GM12873 (cell line): ENCODE measurements at regions not wholly inside any gene's neighbourhood (a gene's known extent, or its start where the extent isn't known, plus 50 kb on each side); places are given as distances from the start of the nearest gene placed in this dataset.

Experiments used
- TF ChIP-seq, protein P1 (sequence below): IDR thresholded peaks from 2 replicates; pipeline ENCODE4 v1.5.1; 2012; ENCODE audit warnings: low read depth, mild to moderate bottlenecking, moderate library complexity, low read length, control low read depth; ENCODE audit not compliant: insufficient read depth; ENCODE audit errors: missing control alignments

DNA sequence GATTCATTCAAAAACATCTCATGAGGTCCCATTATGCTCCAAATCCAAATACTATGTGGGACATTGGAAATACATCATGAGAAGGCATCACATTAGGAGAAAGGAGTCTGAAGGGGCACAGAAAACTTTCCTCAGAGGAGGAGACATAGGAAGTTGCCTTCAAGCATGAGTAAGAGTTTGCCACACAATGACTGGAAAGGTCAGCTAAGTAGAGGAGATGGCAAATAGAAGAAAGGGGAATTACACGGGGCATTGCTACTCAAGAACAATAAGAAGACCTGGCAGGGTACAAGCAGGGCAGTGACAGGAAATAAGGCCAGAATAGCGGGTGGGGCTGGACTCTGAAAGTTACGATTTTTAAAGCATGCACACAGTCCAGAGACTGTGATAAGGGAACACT is 231.6 kb downstream of the SPRY2 start:
- TF ChIP-seq, protein P1, sequence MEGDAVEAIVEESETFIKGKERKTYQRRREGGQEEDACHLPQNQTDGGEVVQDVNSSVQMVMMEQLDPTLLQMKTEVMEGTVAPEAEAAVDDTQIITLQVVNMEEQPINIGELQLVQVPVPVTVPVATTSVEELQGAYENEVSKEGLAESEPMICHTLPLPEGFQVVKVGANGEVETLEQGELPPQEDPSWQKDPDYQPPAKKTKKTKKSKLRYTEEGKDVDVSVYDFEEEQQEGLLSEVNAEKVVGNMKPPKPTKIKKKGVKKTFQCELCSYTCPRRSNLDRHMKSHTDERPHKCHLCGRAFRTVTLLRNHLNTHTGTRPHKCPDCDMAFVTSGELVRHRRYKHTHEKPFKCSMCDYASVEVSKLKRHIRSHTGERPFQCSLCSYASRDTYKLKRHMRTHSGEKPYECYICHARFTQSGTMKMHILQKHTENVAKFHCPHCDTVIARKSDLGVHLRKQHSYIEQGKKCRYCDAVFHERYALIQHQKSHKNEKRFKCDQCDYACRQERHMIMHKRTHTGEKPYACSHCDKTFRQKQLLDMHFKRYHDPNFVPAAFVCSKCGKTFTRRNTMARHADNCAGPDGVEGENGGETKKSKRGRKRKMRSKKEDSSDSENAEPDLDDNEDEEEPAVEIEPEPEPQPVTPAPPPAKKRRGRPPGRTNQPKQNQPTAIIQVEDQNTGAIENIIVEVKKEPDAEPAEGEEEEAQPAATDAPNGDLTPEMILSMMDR, result no peak

DNA sequence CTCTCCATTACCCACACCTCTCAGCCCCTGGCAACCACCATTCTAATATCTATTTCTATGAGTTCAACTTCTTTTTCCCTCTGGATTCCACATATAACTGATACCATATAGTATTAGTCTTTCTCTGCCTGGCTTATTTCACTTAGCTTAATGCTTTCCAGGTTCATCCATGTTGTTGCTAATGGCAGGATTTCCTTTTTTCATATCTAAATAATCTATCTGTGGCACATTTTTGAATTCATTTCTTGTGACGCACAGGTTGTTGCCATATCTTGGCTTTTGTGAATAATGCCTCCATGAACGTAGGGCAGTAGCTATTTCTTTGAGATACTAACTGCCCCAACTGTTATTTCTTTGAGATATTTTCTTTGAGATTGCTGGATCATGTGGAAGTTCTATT is 235.6 kb downstream of the SPRY2 start:
- TF ChIP-seq, protein P1, result no peak

DNA sequence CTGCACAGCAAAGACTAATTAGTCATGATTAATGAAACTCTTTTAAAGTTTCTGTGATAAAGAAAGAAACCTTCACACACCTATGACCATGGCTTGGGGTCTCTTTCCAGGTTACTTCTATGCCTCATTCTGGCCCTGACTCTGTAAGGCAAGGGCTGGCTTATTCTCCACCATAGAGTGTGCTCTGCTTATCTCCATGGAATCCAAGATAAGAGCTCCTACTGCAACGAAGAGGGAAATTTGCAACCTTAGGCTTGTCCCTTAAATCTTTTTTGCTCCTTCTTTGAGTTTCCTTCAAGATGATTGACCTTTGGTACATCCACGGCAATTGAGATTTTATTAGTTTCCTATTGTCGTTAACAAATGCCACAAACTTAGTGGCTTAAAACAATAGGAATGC is 239.9 kb downstream of the SPRY2 start:
- TF ChIP-seq, protein P1, result no peak

DNA sequence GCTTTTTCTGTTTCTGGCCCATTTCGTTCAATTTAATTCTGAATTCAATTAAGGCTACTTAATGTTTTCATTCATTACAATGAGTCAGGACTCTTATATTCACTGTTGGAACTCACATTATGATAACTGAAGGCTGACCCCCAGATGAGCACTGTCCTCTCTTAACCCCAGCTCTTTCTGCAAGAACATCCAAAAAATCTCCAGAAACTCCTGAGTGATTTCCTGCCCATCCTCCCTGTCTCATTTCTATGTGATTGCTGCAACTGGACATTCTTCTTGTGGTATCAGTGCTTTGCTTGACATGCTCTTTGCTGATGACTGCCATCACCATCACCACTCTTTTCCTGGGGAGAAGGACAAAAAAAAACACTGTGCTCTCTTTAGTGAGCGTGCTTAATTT is 240.3 kb downstream of the SPRY2 start:
- TF ChIP-seq, protein P1, result no peak

DNA sequence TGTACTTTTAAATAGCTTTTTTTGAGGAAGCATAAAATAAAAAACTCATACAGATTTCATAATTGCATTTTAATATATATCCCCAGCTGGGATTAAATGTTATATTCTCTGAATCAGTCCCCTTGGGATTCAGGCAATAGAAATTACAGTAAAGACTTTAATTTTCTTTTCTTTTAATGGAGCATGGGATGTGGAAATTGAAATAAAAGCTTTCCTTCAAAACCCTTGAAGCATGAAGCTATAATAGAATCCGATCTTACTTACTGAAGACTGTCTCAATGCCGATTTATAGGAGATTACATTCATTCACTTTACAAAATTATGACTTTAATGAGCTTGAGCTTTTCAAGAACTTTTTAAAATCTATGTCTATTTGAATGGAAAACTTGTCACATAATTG is 243.4 kb downstream of the SPRY2 start:
- TF ChIP-seq, protein P1, result no peak

DNA sequence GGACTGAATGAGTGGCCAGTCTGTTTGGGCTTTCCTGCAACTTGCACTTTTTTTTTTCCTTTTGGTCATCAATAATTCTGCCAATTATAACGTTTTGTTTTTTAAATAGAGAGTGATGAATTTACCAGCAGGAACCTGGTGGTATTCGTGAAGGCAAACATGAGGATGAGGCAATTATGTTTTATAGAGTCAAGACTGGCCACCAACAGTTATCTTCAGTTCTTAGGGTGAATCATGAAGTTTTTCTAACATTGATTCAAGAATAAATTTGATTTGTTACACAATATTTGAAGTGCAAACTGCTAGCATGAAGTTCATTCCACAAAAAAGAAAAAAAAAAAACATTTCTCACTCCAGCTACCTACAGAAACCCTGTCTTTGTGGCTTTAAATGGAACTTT is 244.5 kb downstream of the SPRY2 start:
- TF ChIP-seq, protein P1, result no peak

DNA sequence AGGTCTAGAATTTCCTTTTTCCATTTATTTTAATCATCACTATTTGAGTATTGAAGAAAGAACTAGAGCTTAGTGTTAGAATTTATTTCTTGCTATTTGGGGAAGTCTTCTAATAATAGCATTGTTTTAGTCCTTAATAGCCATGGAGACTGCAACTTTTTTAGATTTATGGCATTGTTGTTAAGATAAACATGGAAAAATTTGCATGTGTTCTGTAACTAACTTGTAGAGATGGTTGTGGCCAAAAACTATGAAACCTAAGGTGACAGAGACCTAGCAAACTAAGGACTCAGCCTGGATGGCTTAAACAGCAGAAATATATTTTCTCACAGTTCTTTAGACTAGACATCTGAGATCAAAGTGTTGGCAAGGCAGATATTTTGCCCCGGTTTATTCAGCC is 246.4 kb downstream of the SPRY2 start:
- TF ChIP-seq, protein P1, result no peak
